Chondrocyte (in vitro differentiated cells): ENCODE measurements at regions not wholly inside any gene's neighbourhood (a gene's known extent, or its start where the extent isn't known, plus 50 kb on each side); places are given as distances from the start of the nearest gene placed in this dataset.

Experiments
- DNase-seq: peaks from one replicate; pipeline ENCODE4 v3.0.0; 2021; ENCODE audit warnings: mixed read lengths, low spot score
- H3K27ac Mint-ChIP-seq: one replicate; pipeline ENCODE4 v1.8.0; 2021; ENCODE audit warnings: mild to moderate bottlenecking, moderate library complexity, mixed read lengths; ENCODE audit not compliant: unreplicated experiment
- H3K27me3 Mint-ChIP-seq: 2 replicates; pipeline ENCODE4 v1.8.0; 2021; ENCODE audit warnings: low read depth, mixed read lengths
- H3K36me3 Mint-ChIP-seq: 2 replicates; pipeline ENCODE4 v1.8.0; 2021; ENCODE audit warnings: low read depth, mixed read lengths
- H3K4me1 Mint-ChIP-seq: 2 replicates; pipeline ENCODE4 v1.8.0; 2021; ENCODE audit warnings: low read depth, mild to moderate bottlenecking, mixed read lengths
- H3K4me3 Mint-ChIP-seq: one replicate; pipeline ENCODE4 v1.8.0; 2021; ENCODE audit warnings: mild to moderate bottlenecking, moderate library complexity, mixed read lengths; ENCODE audit not compliant: unreplicated experiment
- H3K9me3 Mint-ChIP-seq: 2 replicates; pipeline ENCODE4 v1.8.0; 2021; ENCODE audit warnings: low read depth, mixed read lengths
- TF ChIP-seq, protein P1 (sequence below): fragments of 200-600 bp; sonication (generic); IDR thresholded peaks from 2 replicates; pipeline ENCODE4 v1.5.0; 2021; ENCODE audit warnings: antibody characterized with exemption, mild to moderate bottlenecking, moderate library complexity

- H3K36me3 Mint-ChIP-seq = no peaks in the 10 kb centered on the region
- H3K9me3 Mint-ChIP-seq = peaks cover 28% of the 10 kb centered on the region
- H3K4me1 Mint-ChIP-seq = no peaks in the 10 kb centered on the region
- H3K27ac Mint-ChIP-seq = no peak overlapping the region
- TF ChIP-seq, protein P1, sequence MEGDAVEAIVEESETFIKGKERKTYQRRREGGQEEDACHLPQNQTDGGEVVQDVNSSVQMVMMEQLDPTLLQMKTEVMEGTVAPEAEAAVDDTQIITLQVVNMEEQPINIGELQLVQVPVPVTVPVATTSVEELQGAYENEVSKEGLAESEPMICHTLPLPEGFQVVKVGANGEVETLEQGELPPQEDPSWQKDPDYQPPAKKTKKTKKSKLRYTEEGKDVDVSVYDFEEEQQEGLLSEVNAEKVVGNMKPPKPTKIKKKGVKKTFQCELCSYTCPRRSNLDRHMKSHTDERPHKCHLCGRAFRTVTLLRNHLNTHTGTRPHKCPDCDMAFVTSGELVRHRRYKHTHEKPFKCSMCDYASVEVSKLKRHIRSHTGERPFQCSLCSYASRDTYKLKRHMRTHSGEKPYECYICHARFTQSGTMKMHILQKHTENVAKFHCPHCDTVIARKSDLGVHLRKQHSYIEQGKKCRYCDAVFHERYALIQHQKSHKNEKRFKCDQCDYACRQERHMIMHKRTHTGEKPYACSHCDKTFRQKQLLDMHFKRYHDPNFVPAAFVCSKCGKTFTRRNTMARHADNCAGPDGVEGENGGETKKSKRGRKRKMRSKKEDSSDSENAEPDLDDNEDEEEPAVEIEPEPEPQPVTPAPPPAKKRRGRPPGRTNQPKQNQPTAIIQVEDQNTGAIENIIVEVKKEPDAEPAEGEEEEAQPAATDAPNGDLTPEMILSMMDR = no peak
- DNase-seq = no peak
- H3K4me3 Mint-ChIP-seq = no peak overlapping the region
- no peaks in the 10 kb centered on the region for H3K27me3 Mint-ChIP-seq
Observed at GRCh38 chr1:4532656-4533055, 121.8 kb upstream of the AJAP1 start.

DNA sequence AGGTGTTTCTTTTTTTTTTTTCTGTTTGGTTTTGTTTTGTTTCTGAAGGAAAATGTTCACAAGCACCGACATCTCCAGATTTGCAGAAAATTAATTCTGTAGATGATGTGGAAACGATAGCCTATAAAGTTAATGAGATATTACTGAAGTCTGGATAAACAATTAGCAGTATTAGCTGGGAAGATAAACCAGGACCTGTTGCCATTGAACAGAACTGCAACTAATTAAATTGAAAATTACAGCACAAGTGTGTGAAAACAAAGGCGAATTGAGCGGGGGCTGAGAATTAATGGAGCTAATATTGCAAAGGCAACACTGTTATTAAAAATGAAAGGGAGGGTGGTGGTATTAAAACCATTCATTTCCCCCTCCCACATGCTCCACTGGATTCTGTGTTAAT lies 107.5 kb upstream of the AJAP1 start:
- no peak overlapping the region for H3K27ac Mint-ChIP-seq
- no peaks in the 10 kb centered on the region for H3K27me3 Mint-ChIP-seq
- H3K4me1 Mint-ChIP-seq = no peaks in the 10 kb centered on the region
- DNase-seq = no peak
- H3K36me3 Mint-ChIP-seq = no peaks in the 10 kb centered on the region
- TF ChIP-seq, protein P1 = no peak
- no peak overlapping the region for H3K4me3 Mint-ChIP-seq
- peaks cover 61% of the 10 kb centered on the region for H3K9me3 Mint-ChIP-seq

DNA sequence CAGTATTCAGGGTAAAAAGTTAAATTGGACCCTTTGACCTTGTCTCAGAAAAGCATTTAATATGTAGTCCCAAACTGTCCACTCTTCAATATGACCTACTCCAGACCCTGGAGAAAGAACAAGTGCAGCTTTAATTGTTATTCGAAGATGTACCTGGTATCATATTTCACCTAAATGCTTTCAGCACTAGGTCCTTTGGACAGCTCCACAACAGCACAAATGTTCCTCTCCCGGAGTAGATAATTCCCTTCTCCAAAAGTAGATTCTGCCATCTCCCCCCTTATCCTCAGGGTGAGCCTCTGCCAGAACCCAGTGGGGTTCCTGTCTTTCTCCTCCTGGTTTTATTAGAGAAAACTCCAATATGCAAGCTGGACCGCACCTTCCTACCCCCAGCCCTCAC lies 104.5 kb upstream of the AJAP1 start:
- TF ChIP-seq, protein P1 = no peak
- Mint-ChIP-seq H3K9me3 (peaks cover 56% of the 10 kb centered on the region), H3K4me3 (no peak overlapping the region), H3K36me3 (no peaks in the 10 kb centered on the region), H3K4me1 (no peaks in the 10 kb centered on the region), H3K27me3 (no peaks in the 10 kb centered on the region), H3K27ac (no peak overlapping the region)
- no peak for DNase-seq

- Mint-ChIP-seq H3K36me3 (no peaks in the 10 kb centered on the region), H3K4me1 (no peaks in the 10 kb centered on the region), H3K4me3 (no peak overlapping the region), H3K9me3 (peaks cover 57% of the 10 kb centered on the region), H3K27me3 (no peaks in the 10 kb centered on the region), H3K27ac (no peak overlapping the region)
- no peak for DNase-seq
- TF ChIP-seq, protein P1 = no peak
Observed at GRCh38 chr1:4550941-4551340, 103.5 kb upstream of the AJAP1 start.

GRCh38 chr1:4551706-4552105 lies 102.7 kb upstream of the AJAP1 start:
- DNase-seq = no peak
- H3K27me3 Mint-ChIP-seq = no peaks in the 10 kb centered on the region
- no peak overlapping the region for H3K27ac Mint-ChIP-seq
- H3K4me1 Mint-ChIP-seq = no peaks in the 10 kb centered on the region
- H3K9me3 Mint-ChIP-seq = peaks cover 55% of the 10 kb centered on the region
- no peaks in the 10 kb centered on the region for H3K36me3 Mint-ChIP-seq
- no peak overlapping the region for H3K4me3 Mint-ChIP-seq
- TF ChIP-seq, protein P1 = no peak
